Kidney epithelial cell (primary cell): ENCODE measurements at regions not wholly inside any gene's neighbourhood (a gene's known extent, or its start where the extent isn't known, plus 50 kb on each side); places are given as distances from the start of the nearest gene placed in this dataset.

Experiments
- DNase-seq: peaks from one replicate; pipeline ENCODE4 v3.0.0-alpha.2; 2010; ENCODE audit warnings: low read depth
- H3K27me3 ChIP-seq: 2 replicates; pipeline ENCODE4 v1.6.0; 2011; ENCODE audit warnings: low read length; ENCODE audit not compliant: control insufficient read depth, insufficient read depth
- H3K36me3 ChIP-seq: 2 replicates; pipeline ENCODE4 v1.5.1; 2011; ENCODE audit warnings: low read length; ENCODE audit not compliant: control insufficient read depth, insufficient read depth
- H3K4me3 ChIP-seq: 2 replicates; pipeline ENCODE4 v1.5.1; 2011; ENCODE audit warnings: low read depth, mild to moderate bottlenecking, control low read depth, low read length
- TF ChIP-seq, protein P1 (sequence below): IDR thresholded peaks from 2 replicates; pipeline ENCODE4 v1.5.1; 2011; ENCODE audit warnings: mild to moderate bottlenecking, moderate library complexity, low read length, control low read depth, inconsistent platforms; ENCODE audit not compliant: insufficient read depth, poor library complexity, severe bottlenecking

DNA sequence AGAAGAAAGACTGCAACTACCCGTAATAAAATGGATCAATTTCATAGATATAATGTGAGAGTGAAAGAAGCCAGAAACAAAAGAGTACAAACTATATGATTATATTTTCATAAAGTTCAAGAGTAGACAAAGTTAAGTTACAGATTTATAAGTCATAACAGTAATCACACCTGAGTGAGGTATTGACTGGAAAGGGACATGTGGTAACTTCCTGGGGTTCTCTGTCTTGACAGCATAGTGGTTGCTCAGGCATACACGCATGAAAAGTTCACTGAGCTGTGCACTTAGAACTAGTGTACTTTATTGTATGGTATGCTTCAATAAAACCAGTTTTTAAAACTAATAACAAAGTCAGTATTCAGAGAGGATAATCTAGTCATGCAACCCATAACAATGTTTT is 653.6 kb downstream of the EPM2A start:
- no peak for DNase-seq
- TF ChIP-seq, protein P1, sequence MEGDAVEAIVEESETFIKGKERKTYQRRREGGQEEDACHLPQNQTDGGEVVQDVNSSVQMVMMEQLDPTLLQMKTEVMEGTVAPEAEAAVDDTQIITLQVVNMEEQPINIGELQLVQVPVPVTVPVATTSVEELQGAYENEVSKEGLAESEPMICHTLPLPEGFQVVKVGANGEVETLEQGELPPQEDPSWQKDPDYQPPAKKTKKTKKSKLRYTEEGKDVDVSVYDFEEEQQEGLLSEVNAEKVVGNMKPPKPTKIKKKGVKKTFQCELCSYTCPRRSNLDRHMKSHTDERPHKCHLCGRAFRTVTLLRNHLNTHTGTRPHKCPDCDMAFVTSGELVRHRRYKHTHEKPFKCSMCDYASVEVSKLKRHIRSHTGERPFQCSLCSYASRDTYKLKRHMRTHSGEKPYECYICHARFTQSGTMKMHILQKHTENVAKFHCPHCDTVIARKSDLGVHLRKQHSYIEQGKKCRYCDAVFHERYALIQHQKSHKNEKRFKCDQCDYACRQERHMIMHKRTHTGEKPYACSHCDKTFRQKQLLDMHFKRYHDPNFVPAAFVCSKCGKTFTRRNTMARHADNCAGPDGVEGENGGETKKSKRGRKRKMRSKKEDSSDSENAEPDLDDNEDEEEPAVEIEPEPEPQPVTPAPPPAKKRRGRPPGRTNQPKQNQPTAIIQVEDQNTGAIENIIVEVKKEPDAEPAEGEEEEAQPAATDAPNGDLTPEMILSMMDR: no peak
- Histone ChIP-seq H3K36me3 (no peaks in the 10 kb centered on the region), H3K4me3 (no peak overlapping the region), H3K27me3 (no peaks in the 10 kb centered on the region)

DNA sequence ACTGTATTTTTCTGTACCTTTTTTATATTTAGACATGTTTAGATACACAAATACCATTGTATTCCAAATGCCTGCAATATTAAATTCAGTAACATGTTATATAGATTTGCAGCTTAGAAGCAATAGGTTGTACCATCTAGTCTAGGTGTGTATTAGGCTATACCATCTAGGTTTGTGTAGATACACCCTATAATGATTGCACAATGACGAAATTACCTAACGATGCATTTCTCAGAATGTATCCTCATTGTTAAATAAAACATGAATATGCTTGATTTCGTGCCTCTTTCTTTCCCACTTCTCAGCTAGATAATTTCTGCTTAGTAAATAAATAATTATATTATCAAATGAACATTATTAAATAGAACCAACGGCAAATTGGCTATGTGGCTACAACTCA is 653.0 kb downstream of the EPM2A start:
- Histone ChIP-seq H3K4me3 (no peak overlapping the region), H3K36me3 (no peaks in the 10 kb centered on the region), H3K27me3 (no peaks in the 10 kb centered on the region)
- TF ChIP-seq, protein P1: no peak
- no peak for DNase-seq

DNA sequence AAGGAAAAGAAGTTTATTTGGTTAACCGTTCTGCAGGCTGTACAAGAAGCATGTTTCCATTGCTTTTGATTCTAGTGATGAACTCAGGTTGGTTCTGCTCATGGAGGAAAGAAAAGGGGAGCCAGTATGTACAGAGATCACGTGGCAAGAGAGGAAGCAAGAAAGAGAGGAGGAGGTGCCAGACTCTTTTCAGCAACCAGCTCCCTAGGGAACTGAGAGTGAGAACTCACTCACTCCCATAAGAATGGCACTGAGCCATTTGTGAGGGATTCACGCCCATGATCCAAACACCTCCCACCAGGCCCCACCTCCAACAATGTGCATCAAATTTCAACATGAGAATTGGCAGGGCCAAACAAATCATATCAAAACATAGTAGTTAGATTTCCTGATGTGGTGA is 649.1 kb downstream of the EPM2A start:
- DNase-seq: no peak
- Histone ChIP-seq H3K27me3 (no peaks in the 10 kb centered on the region), H3K4me3 (no peak overlapping the region), H3K36me3 (no peaks in the 10 kb centered on the region)
- TF ChIP-seq, protein P1: no peak

DNA sequence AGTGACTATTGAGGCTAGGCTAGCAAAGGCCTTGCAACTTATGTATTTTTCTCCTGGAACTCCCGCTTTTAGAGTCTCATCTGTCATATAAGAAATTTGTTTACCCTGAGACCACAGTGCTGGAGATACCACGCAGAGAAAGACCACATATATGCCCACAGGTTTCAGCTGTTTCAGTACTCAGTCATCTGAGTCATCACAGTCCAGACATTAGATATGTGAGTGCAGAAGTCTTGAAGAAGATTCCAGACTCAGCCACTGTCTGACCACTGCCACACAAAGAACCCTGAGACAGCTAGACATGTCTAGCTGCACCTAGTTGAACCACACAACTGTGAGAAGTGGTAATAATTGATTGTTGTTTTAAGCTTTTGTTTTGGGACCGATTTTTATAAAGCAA is 648.3 kb downstream of the EPM2A start:
- no peak for DNase-seq
- TF ChIP-seq, protein P1: no peak
- Histone ChIP-seq H3K4me3 (no peak overlapping the region), H3K36me3 (no peaks in the 10 kb centered on the region), H3K27me3 (no peaks in the 10 kb centered on the region)

DNA sequence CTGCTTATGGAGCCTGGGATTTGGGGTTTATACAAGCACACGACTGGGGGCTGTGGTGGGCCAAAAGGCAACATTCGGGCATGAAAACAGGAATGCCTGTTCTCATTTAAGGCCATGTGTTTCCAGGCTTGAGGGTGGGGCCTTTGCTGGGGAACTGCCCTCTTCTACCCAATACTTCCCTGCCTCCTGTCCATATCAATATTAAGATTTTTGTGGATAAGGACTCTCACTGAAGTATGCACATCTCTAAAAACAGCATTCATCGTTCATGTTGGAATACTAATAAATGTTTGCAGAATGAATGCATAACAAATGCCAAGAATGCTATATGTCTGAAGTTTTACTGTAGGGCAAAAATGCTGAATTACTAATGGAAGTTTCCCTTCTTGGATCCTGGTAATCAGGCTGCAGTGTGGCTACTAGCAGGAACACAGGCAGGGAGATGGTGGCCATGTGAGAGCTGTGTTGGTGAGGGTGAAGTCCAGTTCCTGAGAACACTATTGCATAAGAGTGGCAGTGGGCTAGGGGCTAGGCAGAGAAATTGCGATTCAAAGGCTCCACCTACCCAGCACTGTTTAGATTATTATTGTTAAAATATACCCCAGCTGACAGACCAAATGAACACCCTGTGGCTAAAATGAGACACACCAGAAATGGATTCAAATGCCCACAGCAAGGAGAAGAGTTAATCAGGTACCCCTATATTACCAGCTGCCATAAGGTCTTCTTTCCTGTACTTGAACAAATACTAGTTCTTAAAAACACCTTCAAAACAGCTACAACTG is 644.3 kb downstream of the EPM2A start:
- Histone ChIP-seq H3K27me3 (no peaks in the 10 kb centered on the region), H3K4me3 (no peak overlapping the region), H3K36me3 (no peaks in the 10 kb centered on the region)
- TF ChIP-seq, protein P1: no peak
- DNase-seq: no peak

DNA sequence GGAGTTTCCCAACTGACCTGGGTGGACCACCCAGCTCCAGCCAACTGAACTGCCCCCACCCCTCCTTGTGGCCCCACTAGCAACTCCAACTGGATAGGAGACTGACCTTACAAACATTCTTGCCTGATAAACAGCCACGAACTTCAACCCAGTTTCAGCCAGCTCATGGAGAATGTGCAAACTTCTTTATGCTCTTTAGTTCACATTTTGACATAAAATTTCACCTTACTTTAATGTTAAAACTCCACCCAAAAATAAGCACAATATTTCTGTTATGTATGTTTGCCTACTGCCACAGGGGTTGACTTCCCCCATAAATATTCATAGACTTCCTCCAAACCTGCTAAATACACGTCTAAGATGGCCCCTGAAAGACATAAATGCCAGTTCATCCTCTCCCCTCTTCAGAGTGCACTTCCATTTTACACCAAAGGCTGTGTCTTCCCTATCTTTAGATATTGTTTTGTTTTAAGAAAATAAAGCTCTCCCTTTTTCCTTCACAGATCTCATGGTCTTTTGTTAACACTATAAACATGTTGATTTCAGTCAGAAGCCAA is 643.7 kb downstream of the EPM2A start:
- no peak for DNase-seq
- H3K4me3 ChIP-seq: no peak overlapping the region
- H3K36me3 ChIP-seq: no peaks in the 10 kb centered on the region
- TF ChIP-seq, protein P1: no peak
- no peaks in the 10 kb centered on the region for H3K27me3 ChIP-seq
